ENCODE measurements at regions not wholly inside any gene's neighbourhood (a gene's known extent, or its start where the extent isn't known, plus 50 kb on each side); places are given as distances from the start of the nearest gene placed in this dataset.
"Not testable (repeated sequence)": the region's sequence is repeated elsewhere in the genome, so short reads cannot be mapped to it uniquely, and the experiment has no call there.

DNA sequence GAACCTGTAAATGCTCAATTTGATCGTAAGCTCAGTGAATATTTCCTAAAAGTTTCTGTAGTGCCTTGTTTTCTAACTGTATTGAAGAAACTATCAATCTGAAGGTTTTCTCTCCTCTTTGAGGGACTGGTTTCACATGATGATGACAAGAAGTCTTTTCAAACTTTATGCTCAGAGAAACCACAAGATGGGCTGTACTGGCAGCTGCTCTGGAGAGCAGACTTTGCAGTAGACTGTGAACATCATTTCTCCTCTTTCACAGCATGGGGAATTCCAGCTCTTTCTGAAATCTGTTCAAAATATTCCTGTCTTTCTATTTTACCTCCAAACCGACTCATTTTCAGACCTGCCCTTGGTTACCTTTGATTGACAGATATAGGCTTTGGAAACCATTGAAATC, 194.4 kb downstream of the IZUMO3 start:
- DNase-seq (ENCODE audit: low spot score): no peak

DNA sequence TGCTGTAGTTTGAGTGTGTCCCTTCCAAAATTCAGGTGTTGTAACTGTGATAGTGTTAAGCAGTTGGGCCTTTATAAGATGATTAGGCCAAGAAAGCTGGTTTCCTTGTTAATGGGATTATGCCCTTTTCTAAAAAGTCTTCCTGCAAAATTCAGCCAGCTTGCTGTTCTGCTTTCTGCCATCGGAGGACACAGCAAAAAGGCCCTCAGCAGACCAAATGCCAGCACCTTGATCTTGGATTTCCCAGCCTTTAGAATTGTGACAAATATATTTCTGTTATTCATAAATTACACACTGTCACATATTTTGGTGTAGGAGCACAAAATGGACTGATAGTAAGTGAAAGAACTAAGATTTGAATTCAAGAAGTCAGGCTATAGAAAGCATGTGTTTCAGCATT, 203.2 kb downstream of the IZUMO3 start:
- DNase-seq (ENCODE audit: low spot score): no peak

DNA sequence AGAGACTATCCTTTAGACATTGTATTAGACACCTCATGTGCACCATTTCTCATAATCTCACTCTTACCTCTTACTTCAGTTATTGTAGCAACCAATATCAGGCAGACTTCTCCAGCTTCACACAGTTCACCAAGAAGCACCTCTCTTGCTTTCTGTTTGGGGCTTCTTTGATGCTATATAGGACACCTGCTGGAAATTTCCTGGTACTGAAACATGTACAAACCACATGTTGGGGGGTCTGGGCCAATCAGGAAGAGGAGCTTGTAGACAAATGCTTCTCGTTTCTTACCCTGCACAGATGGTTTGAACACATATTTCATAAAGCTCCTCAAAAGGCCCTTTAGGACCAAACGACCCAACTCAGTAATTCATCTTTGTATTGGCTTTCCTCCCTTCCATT, 212.1 kb downstream of the IZUMO3 start:
- no peak for DNase-seq (ENCODE audit: low spot score)

DNA sequence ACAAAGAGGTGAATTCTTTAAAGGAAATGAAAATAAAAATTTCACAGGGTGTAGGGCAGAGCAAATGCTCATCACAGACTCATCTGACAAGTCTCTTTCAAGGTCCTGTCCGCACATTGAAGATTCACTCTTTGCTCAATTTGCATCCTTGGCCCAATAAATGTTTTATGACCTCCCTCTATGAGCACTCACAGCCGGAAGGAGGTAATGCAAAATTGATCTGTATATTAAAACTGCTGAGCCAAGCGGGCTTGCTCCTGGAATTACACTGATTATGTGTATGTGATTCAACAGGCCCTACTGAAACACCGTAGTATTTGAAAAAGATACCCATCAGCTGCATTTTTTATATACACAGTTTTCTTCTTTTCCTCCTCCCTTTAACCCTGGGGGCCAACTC, 246.8 kb downstream of the IZUMO3 start:
- no peak for DNase-seq (ENCODE audit: low spot score)

DNA sequence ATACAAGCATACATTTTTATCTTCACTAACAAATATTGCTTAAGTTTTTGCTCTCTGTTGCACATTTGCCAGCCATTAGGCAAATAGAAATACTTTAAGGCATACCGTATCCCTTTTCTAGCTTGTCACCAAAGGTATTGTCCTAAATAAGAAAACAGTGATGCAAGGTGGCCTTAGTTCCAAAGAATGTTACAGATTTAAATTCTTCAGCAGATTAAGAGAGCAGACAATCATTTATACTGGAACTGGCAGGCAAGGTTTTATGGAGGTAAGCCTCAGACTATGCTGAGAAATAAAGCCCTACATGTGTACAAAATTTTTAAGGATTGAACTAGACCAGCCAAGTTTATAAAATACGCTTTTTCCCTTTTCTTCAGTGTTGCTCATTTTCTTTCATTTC, 247.8 kb downstream of the IZUMO3 start:
- no peak for DNase-seq (ENCODE audit: low spot score)

GRCh38 chr9:24296124-24296523, 249.6 kb downstream of the IZUMO3 start:
- DNase-seq (ENCODE audit: low spot score): no peak

- DNase-seq (ENCODE audit: low spot score): no peak
These were observed 252.3 kb downstream of the IZUMO3 start for GRCh38 chr9:24293386-24293785.

GRCh38 chr9:24286761-24287160, 258.9 kb downstream of the IZUMO3 start:
- no peak for DNase-seq (ENCODE audit: low spot score)

GRCh38 chr9:24258626-24259025, 287.1 kb downstream of the IZUMO3 start:
- DNase-seq (ENCODE audit: low spot score): no peak

DNA sequence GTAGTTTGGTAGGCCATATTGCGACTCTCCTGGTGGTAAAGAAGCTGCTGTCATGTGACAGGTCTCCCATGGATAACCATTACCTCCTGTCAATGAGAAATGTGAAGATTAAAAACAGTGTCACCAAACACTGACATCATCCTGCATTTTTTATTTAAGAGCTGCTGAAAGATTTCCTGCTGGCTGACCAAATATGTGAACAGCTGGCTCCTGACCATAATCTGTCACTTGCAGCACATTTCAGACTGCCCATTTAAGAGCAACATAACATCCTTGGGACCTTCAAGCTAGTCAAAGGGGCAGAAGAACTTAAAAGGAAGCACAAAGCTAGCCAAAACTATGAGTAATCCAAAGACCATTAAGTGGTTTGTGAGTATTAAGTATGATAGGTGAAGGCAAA, 288.0 kb downstream of the IZUMO3 start:
- DNase-seq (ENCODE audit: low spot score): no peak

GRCh38 chr9:24245988-24246387, 299.7 kb downstream of the IZUMO3 start:
- DNase-seq (ENCODE audit: low spot score): no peak

DNA sequence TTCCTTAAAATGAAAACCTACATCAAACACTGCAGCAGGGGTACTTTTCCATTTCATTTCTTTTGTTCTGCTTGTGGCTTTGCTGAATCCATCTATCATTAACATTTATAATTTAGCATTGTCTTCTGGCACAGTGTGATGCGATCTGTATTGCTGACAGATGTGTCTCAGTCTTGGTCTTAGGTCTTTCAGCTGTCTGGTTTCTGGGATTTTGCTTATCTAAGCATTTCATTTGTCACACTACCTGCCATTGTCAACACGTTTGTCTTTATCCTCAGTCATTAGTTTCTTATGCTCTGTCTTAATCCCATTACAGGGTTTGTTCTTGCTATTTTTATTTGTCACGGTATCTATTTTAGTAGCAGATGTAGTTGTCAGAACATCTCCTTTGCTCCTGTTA, 303.1 kb downstream of the IZUMO3 start:
- no peak for DNase-seq (ENCODE audit: low spot score)

DNA sequence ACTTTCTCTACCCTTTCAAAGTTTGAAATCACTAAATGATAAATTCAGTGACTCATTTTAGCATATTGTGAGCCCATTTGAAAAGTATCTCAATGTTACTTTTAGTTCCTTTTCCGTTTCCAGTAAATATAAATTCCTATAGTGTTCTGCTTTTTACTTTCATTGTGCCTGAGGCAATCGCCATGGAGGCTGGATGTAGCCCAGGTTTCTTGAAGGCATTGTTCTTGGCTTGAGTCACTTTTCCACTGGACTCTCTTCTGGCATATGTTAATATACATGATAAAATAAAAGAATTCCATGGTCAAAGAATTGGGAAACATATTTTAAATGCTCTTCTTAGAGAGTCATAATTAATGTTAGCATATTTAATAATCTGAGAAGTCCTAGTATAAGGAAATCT, 327.0 kb downstream of the IZUMO3 start:
- DNase-seq (ENCODE audit: low spot score): no peak

- DNase-seq (ENCODE audit: low spot score): no peak
These were observed 335.1 kb downstream of the IZUMO3 start for GRCh38 chr9:24210641-24211040.

DNA sequence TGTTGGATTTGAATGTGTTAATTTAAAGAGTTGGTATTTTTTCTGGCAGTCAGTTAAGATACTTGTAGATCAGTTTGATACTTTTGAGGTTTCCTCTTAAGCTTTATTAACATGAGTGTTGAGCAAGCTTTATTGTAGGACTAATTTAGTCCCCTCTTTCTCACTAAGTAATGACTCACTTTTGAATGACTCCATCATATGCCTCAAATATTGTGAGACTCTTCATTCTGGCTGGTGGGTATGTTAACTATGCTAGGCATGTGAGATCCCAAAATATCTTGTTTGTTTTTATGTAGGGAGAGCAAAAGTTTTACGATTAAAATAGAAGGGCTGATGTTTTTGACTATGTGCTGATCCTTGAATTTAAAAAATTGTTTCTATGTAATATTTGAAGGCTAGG, 355.7 kb downstream of the IZUMO3 start:
- no peak for DNase-seq (ENCODE audit: low spot score)

DNA sequence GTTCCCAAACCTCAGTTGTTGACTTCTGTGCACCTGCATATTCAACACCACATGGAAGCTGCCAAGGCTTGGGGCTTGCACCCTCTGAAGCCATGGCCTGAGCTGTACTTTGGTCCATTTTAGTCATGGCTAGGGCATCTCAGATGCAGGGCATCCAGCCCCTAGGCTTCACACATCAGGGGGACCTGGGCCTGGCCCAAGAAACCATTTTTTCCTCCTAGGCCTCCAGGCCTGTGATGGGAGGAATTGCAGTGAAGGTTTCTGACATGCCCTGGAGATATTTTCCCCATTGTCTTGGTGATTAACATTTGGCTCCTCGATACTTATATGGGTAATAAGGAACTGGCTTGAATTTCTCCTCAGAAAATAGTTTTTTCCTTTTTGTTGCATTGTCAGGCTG, 354.5 kb upstream of the ELAVL2 start:
- DNase-seq (ENCODE audit: low spot score): not testable (repeated sequence)

GRCh38 chr9:24144796-24145195, 318.8 kb upstream of the ELAVL2 start:
- DNase-seq (ENCODE audit: low spot score): no peak

GRCh38 chr9:24135072-24135471, 309.0 kb upstream of the ELAVL2 start:
- not testable (repeated sequence) for DNase-seq (ENCODE audit: low spot score)

GRCh38 chr9:24132244-24132643, 306.2 kb upstream of the ELAVL2 start:
- DNase-seq (ENCODE audit: low spot score): no peak

DNA sequence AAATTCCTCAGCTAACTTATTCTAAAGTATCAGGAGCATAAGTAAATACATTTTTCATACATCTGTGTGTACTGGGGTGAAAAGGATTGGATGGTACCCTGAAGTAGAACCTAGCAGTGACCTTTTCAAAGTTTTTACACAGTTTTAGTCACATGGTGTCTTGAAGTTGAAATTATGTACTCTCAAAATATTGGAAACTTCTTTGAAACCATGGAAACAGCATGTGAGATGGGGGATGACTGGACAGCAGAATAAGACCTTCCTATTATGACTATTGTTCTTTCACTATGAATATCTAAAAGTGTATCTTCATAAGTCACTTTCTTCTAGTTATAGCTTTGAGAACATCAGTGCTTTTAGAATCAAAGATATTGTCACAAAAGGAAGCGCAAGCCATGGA, 301.5 kb upstream of the ELAVL2 start:
- DNase-seq (ENCODE audit: low spot score): no peak

GRCh38 chr9:24118190-24118589, 292.1 kb upstream of the ELAVL2 start:
- no peak for DNase-seq (ENCODE audit: low spot score)

DNA sequence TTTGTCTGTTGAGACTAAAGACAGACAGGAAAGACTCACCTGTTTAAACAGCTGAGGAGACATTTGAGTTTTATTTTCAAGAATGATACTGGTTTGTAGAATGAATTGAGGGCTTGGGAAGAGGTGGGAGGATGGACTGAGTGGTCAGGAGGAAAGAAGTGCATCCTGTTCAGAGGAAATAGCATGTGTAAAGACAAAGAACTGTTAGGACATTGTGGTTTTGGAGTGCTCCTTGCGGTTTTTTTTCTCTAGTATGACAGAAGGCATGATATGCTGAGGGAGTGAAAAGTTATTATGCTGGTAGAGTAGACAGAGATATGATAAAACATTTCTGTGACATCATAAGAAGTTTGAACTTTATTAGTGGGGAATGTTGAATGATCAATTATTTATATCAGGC, 270.7 kb upstream of the ELAVL2 start:
- no peak for DNase-seq (ENCODE audit: low spot score)

DNA sequence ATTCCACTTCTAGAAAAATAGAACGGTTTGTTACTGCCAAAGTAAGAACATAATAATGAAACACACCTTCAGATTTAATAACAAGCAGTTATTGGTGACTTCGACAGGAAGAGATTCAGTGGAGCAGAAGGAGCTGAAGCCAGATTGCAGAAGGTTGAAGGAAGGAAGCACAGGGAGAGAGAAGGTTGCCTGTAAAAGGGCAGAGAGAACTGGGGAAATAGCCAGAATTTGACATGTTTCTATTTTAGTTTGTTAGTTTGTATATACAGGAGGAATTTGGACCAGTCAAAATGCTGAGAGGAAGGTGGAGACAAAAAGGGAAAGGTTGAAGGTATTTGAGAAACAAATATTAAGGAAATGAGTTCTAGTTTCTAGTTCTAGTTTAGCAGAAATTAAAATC, 269.2 kb upstream of the ELAVL2 start:
- no peak for DNase-seq (ENCODE audit: low spot score)

GRCh38 chr9:24090566-24090965, 264.5 kb upstream of the ELAVL2 start:
- DNase-seq (ENCODE audit: low spot score): no peak

- no peak for DNase-seq (ENCODE audit: low spot score)
These were observed 247.6 kb upstream of the ELAVL2 start for GRCh38 chr9:24073666-24074065.
